K562 (cell line): ENCODE measurements at regions not wholly inside any gene's neighbourhood (a gene's known extent, or its start where the extent isn't known, plus 50 kb on each side); places are given as distances from the start of the nearest gene placed in this dataset.

ENCODE experiments used
- ATAC-seq: fragments of 200-7000 bp; cut with Tn5 transposase; 3 replicates; pipeline ENCODE4 v1.9.1; 2020; ENCODE audit warnings: moderate library complexity
- BruUV-seq: library from RNA; stranded (reverse); fragments of 400-500 nt; replicated peaks from 2 replicates; lab custom pipeline; 2021; lab: Mats Ljungman, UMichigan
- CTCF ChIA-PET: fragments of 300-600 bp; formaldehyde crosslinking; extraction: SDS; loops from one replicate; lab custom pipeline; 2021; ENCODE audit warnings: low intra/inter-chr PET ratio; lab: Yijun Ruan, JAX
- POLR2A ChIA-PET: fragments of 300-600, 350-650 bp; sonication (Branson Sonifier 250); formaldehyde crosslinking; extraction: SDS; loops from one replicate; lab custom pipeline; 2021; ENCODE audit warnings: antibody characterized with exemption, inconsistent platforms; lab: Yijun Ruan, JAX
- DNase-seq, 4 experiments: peaks; one replicate each; pipeline versions ENCODE4 v3.0.0 to v3.0.0-alpha.2; 2011 to 2018; ENCODE audit warnings: low spot score in 3 of 4, mixed read lengths in 3 of 4; ENCODE audit errors: extremely low read depth in 1 of 4
- FAIRE-seq: peaks from 2 replicates; lab custom pipeline; 2011; peaks lifted over from hg19 to GRCh38; lab: Jason Lieb, UNC
- H2AFZ ChIP-seq: 2 replicates; pipeline ENCODE4 v1.6.0; 2011; ENCODE audit warnings: low read depth, low read length, control low read depth, inconsistent platforms
- H3K27ac ChIP-seq: fragments of 200-600 bp; 3 replicates; pipeline ENCODE4 v1.8.0; 2011; ENCODE audit warnings: low read depth, mild to moderate bottlenecking, control low read depth, inconsistent platforms, low read length, moderate library complexity, mixed read lengths; ENCODE audit errors: extremely low read depth
- H3K27me3 ChIP-seq, 2 experiments: fragments of 300-600 bp in 1 of 2; 2 replicates in 1 of 2; 3 replicates in 1 of 2; pipeline versions ENCODE4 v1.6.0 to v1.8.0; 2011; ENCODE audit warnings: inconsistent platforms in 2 of 2, low read length in 2 of 2, mild to moderate bottlenecking in 1 of 2, mixed read lengths in 1 of 2, moderate library complexity in 1 of 2; ENCODE audit not compliant: control insufficient read depth in 2 of 2, insufficient read depth in 2 of 2
- H3K36me3 ChIP-seq: fragments of 300-600 bp; 3 replicates; pipeline ENCODE4 v1.8.0; 2011; ENCODE audit warnings: mild to moderate bottlenecking, low read length, inconsistent platforms; ENCODE audit not compliant: control insufficient read depth, insufficient read depth
- H3K4me1 ChIP-seq, 2 experiments: fragments of 200-600 bp in 1 of 2; replicated peaks in 1 of 2; 2 replicates in 1 of 2; 3 replicates in 1 of 2; pipeline versions ENCODE4 v1.5.1 to v1.8.0; 2011; ENCODE audit warnings: inconsistent platforms in 2 of 2, low read length in 2 of 2, mild to moderate bottlenecking in 1 of 2, mixed read lengths in 1 of 2, moderate library complexity in 1 of 2; ENCODE audit not compliant: control insufficient read depth in 2 of 2, insufficient read depth in 2 of 2
- H3K4me2 ChIP-seq: 2 replicates; pipeline ENCODE4 v1.6.1; 2011; ENCODE audit warnings: low read length, control low read depth, inconsistent platforms, mixed read lengths; ENCODE audit not compliant: insufficient read depth
- H3K4me3 ChIP-seq: fragments of 200-600 bp; sonication (generic), shearing (Covaris generic); 2 replicates; pipeline ENCODE4 v1.5.1; 2016; ENCODE audit warnings: control low read depth, inconsistent platforms
- H3K79me2 ChIP-seq: fragments of 200-600 bp; 3 replicates; pipeline ENCODE4 v1.8.0; 2011; ENCODE audit warnings: low read length, inconsistent platforms; ENCODE audit not compliant: control insufficient read depth, insufficient read depth
- H3K9ac ChIP-seq, 2 experiments: 2 replicates each; pipeline versions ENCODE4 v1.6.0 to v1.6.1; 2011; ENCODE audit warnings: low read depth in 2 of 2, low read length in 2 of 2, control low read depth in 1 of 2, inconsistent platforms in 1 of 2, mild to moderate bottlenecking in 1 of 2, mixed read lengths in 1 of 2; ENCODE audit not compliant: insufficient read depth in 1 of 2
- H3K9me1 ChIP-seq: one replicate; pipeline ENCODE4 v1.6.0; 2011; ENCODE audit warnings: inconsistent platforms, mild to moderate bottlenecking, low read length, moderate library complexity; ENCODE audit not compliant: control insufficient read depth, insufficient read depth
- H3K9me3 ChIP-seq: replicated peaks from 2 replicates; pipeline ENCODE4 v1.5.1; 2011; ENCODE audit warnings: low read depth, low read length, inconsistent platforms; ENCODE audit not compliant: control insufficient read depth, insufficient read depth
- H4K20me1 ChIP-seq: replicated peaks from 2 replicates; pipeline ENCODE4 v1.6.1; 2011; ENCODE audit warnings: low read length, inconsistent platforms, mixed read lengths; ENCODE audit not compliant: control insufficient read depth, insufficient read depth
- ATF7 ChIP-seq: fragments of 450-650 bp; IDR thresholded peaks from 2 replicates; pipeline ENCODE4 v1.7.1; 2014; ENCODE audit warnings: mild to moderate bottlenecking, moderate library complexity
- BDP1 ChIP-seq: IDR thresholded peaks from 3 replicates; pipeline ENCODE4 v1.6.1; 2011; ENCODE audit not compliant: insufficient read length, insufficient read depth
- CREB3 ChIP-seq: fragments of 450-650 bp; conservative IDR thresholded peaks from 2 replicates; pipeline ENCODE4 v1.6.1; 2016; ENCODE audit warnings: missing genetic modification characterization, low read depth, mild to moderate bottlenecking, missing compliant biosample characterization, moderate library complexity
- DDX20 ChIP-seq: fragments of 450-650 bp; IDR thresholded peaks from 2 replicates; pipeline ENCODE4 v1.6.1; 2016; ENCODE audit warnings: missing genetic modification characterization, low read depth, mild to moderate bottlenecking, missing compliant biosample characterization, moderate library complexity
- GABPB2 ChIP-seq: fragments of 250-450 bp; sonication (Bioruptor Pico); conservative IDR thresholded peaks from 2 replicates; pipeline ENCODE4 v1.5.1; 2021; ENCODE audit warnings: mild to moderate bottlenecking
- HIVEP1 ChIP-seq: fragments of 250-450 bp; sonication (Bioruptor Pico); IDR thresholded peaks from 2 replicates; pipeline ENCODE4 v1.4.0; 2020; ENCODE audit warnings: mild to moderate bottlenecking
- NFATC3 ChIP-seq: fragments of 450-650 bp; IDR thresholded peaks from 2 replicates; pipeline ENCODE4 v1.6.1; 2017; ENCODE audit warnings: mild to moderate bottlenecking
- RBM22 ChIP-seq: fragments of 200-400 bp; formaldehyde crosslinking; IDR thresholded peaks from 2 replicates; pipeline ENCODE4 v1.6.1; 2018; ENCODE audit warnings: low read length, low read depth; ENCODE audit not compliant: poor library complexity, severe bottlenecking
- RERE ChIP-seq: sonication (generic); formaldehyde crosslinking; IDR thresholded peaks from 2 replicates; pipeline ENCODE4 v1.8.0; 2023; ENCODE audit warnings: missing genetic modification reagents, mild to moderate bottlenecking, borderline replicate concordance
- SREBF2 ChIP-seq: sonication (generic); formaldehyde crosslinking; IDR thresholded peaks from 2 replicates; pipeline ENCODE4 v1.4.0; 2020; ENCODE audit warnings: mild to moderate bottlenecking, missing genetic modification reagents
- ZBED1 ChIP-seq: IDR thresholded peaks from 2 replicates; pipeline ENCODE4 v1.6.1; 2014
- ZNF316 ChIP-seq: fragments of 450-650 bp; IDR thresholded peaks from 2 replicates; pipeline ENCODE4 v1.6.1; 2016
- ZNF668 ChIP-seq: fragments of 250-450 bp; sonication (Bioruptor Pico); IDR thresholded peaks from 2 replicates; pipeline ENCODE4 v1.8.0; 2022; ENCODE audit warnings: mild to moderate bottlenecking, inconsistent platforms
- WGBS: fragments of 100-300 bp; shearing (Covaris generic); methylation state at CpG from one replicate; pipeline ENCODE4 v1.1.6; 2016; ENCODE audit warnings: low coverage, mixed read lengths; ENCODE audit not compliant: insufficient coverage; ENCODE audit errors: missing lambda C conversion rate; 5-methylcytosine and 5-hydroxymethylcytosine counted together
- in situ Hi-C: fragments of 300-500 bp; cut with MboI; formaldehyde crosslinking; loops from 4 replicates; pipeline ENCODE4 v1.15.0; 2018; ENCODE audit warnings: inconsistent platforms, mixed read lengths
- intact Hi-C: fragments of 100-400 bp; cut with micrococcal nuclease; formaldehyde crosslinking; loops from 2 replicates; pipeline ENCODE4 v1.14.2; 2022
- TF ChIP-seq, protein P1 (sequence below), 2 experiments: fragments of 250-450 bp in 1 of 2; fragments of 450-650 bp in 1 of 2; sonication (Bioruptor Pico) in 1 of 2; IDR thresholded peaks; 2 replicates each; pipeline versions ENCODE4 v1.6.1 to v1.8.0; 2016 to 2021; ENCODE audit warnings: mild to moderate bottlenecking in 2 of 2, moderate library complexity in 2 of 2, missing compliant biosample characterization in 1 of 2, missing genetic modification characterization in 1 of 2

GRCh38 chr6:27650620-27651370 lies 177.9 kb upstream of the ZNF184 start:
- Histone ChIP-seq H4K20me1 (no peaks in the 10 kb centered on the region), H2AFZ (peak overlapping the region; percentile 86), H3K36me3 (no peaks in the 10 kb centered on the region), H3K9ac (peak overlapping the region; percentile 34 to 75), H3K27ac (no peak overlapping the region; the same call in 2 of the 3 replicates), H3K79me2 (no peaks in the 10 kb centered on the region), H3K9me1 (no peaks in the 10 kb centered on the region), H3K4me2 (peak overlapping the region; percentile 88), H3K9me3 (no peaks in the 10 kb centered on the region), H3K4me3 (peak overlapping the region; percentile 44), H3K4me1 (peaks cover 10 to 15% of the 10 kb centered on the region in 2 experiments; a peak in 4 of 5 replicates), H3K27me3 (no peaks in the 10 kb centered on the region)
- peak; percentile 76 to 93 (median 81) for DNase-seq
- BruUV-seq = no TSS peak
- in situ Hi-C loops = no loop called here
- 24% methylated on average over 17 of the region's 17 CpGs for WGBS
- intact Hi-C loops = loop anchor here (1.0 kb wide), 1 partner anchor 18 kb away; no protein-coding TSS in a partner anchor
- CTCF ChIA-PET = interaction anchor here (0.6 to 1.1 kb wide), 2 partner anchors 41 to 140 kb away, joined by 3 read pairs; no protein-coding TSS in a partner anchor
- peak; percentile 32 for FAIRE-seq
- ATAC-seq = peak; percentile 92
- POLR2A ChIA-PET = no interaction called here
- TF ChIP-seq CREB3 (tag) (no peak), RBM22 (peak; percentile 64), BDP1 (peak; percentile 74), ZNF316 (no peak), HIVEP1 (CRISPR knock-in tag) (no peak), SREBF2 (CRISPR knock-in tag) (no peak), GABPB2 (CRISPR knock-in tag) (no peak), NFATC3 (peak; percentile 56; the same call in 1 of the 2 replicates), ZBED1 (no peak), DDX20 (tag) (no peak), ATF7 (0 out of 2 replicates have a peak, but pooled peaks have one; percentile 35), ZNF668 (CRISPR knock-in tag) (no peak), RERE (CRISPR knock-in tag) (no peak)
- TF ChIP-seq, protein P1, sequence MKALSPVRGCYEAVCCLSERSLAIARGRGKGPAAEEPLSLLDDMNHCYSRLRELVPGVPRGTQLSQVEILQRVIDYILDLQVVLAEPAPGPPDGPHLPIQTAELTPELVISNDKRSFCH (CRISPR knock-in tag; IDR thresholded peaks at IDR 0.05) = no peak
- TF ChIP-seq, protein P1 (tag; IDR thresholded peaks at IDR 0.05) = 0 out of 2 replicates have a peak, but pooled peaks have one; percentile 48
